ENCODE measurements at regions not wholly inside any gene's neighbourhood (a gene's known extent, or its start where the extent isn't known, plus 50 kb on each side); places are given as distances from the start of the nearest gene placed in this dataset.

GRCh38 chrX:150087612-150088011 is 149.3 kb upstream of the EOLA2 start:
- no peak for TF ChIP-seq POLR2A (IDR thresholded peaks at IDR 0.05)
- TF ChIP-seq, protein P1, sequence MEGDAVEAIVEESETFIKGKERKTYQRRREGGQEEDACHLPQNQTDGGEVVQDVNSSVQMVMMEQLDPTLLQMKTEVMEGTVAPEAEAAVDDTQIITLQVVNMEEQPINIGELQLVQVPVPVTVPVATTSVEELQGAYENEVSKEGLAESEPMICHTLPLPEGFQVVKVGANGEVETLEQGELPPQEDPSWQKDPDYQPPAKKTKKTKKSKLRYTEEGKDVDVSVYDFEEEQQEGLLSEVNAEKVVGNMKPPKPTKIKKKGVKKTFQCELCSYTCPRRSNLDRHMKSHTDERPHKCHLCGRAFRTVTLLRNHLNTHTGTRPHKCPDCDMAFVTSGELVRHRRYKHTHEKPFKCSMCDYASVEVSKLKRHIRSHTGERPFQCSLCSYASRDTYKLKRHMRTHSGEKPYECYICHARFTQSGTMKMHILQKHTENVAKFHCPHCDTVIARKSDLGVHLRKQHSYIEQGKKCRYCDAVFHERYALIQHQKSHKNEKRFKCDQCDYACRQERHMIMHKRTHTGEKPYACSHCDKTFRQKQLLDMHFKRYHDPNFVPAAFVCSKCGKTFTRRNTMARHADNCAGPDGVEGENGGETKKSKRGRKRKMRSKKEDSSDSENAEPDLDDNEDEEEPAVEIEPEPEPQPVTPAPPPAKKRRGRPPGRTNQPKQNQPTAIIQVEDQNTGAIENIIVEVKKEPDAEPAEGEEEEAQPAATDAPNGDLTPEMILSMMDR (IDR thresholded peaks at IDR 0.05), result no peak
- no peak for TF ChIP-seq POLR2AphosphoS5 (IDR thresholded peaks at IDR 0.05)
